ENCODE measurements at regions not wholly inside any gene's neighbourhood (a gene's known extent, or its start where the extent isn't known, plus 50 kb on each side); places are given as distances from the start of the nearest gene placed in this dataset.
"Not testable (repeated sequence)": the region's sequence is repeated elsewhere in the genome, so short reads cannot be mapped to it uniquely, and the experiment has no call there.

- DNase-seq: no peak
These were observed 56.1 kb downstream of the CAPZA3 start for GRCh38 chr12:18794000-18794399.

- no peak for DNase-seq
These were observed 59.7 kb downstream of the CAPZA3 start for GRCh38 chr12:18797604-18798003.

- no peak for DNase-seq
These were observed 60.8 kb downstream of the CAPZA3 start for GRCh38 chr12:18798535-18799361.

- no peak for DNase-seq
These were observed 61.6 kb downstream of the CAPZA3 start for GRCh38 chr12:18799561-18799960.

GRCh38 chr12:18805516-18806248 is 67.8 kb downstream of the CAPZA3 start:
- no peak for DNase-seq

- DNase-seq: no peak
These were observed 69.8 kb downstream of the CAPZA3 start for GRCh38 chr12:18807714-18808113.

- no peak for DNase-seq
These were observed 70.3 kb downstream of the CAPZA3 start for GRCh38 chr12:18808221-18808620.

GRCh38 chr12:18810537-18811253 is 72.8 kb downstream of the CAPZA3 start:
- no peak for DNase-seq

- no peak for DNase-seq
These were observed 73.4 kb downstream of the CAPZA3 start for GRCh38 chr12:18811273-18811672.

- DNase-seq: no peak
These were observed 75.8 kb downstream of the CAPZA3 start for GRCh38 chr12:18813753-18814152.

- DNase-seq: no peak
These were observed 80.8 kb downstream of the CAPZA3 start for GRCh38 chr12:18818579-18819268.

- no peak for DNase-seq
These were observed 81.6 kb downstream of the CAPZA3 start for GRCh38 chr12:18819484-18819883.

GRCh38 chr12:18823461-18823860 is 85.5 kb downstream of the CAPZA3 start:
- DNase-seq: no peak

- DNase-seq: peak; percentile 49
These were observed 86.4 kb downstream of the CAPZA3 start for GRCh38 chr12:18824287-18824686.

- DNase-seq: no peak
These were observed 87.2 kb downstream of the CAPZA3 start for GRCh38 chr12:18825138-18825537.

- no peak for DNase-seq
These were observed 90.0 kb downstream of the CAPZA3 start for GRCh38 chr12:18827913-18828312.

GRCh38 chr12:18828483-18828882 is 90.6 kb downstream of the CAPZA3 start:
- no peak for DNase-seq

- DNase-seq: no peak
These were observed 91.1 kb downstream of the CAPZA3 start for GRCh38 chr12:18828987-18829386.

GRCh38 chr12:18832932-18833331 is 95.0 kb downstream of the CAPZA3 start:
- DNase-seq: not testable (repeated sequence)

GRCh38 chr12:18837025-18837424 is 99.1 kb downstream of the CAPZA3 start:
- DNase-seq: no peak

- no peak for DNase-seq
These were observed 99.6 kb downstream of the CAPZA3 start for GRCh38 chr12:18837505-18837904.

GRCh38 chr12:18840997-18841396 is 103.1 kb downstream of the CAPZA3 start:
- DNase-seq: not testable (repeated sequence)

GRCh38 chr12:18849080-18849479 is 111.2 kb downstream of the CAPZA3 start:
- DNase-seq: no peak

All from GDM1 (cell line).